ENCODE measurements at regions not wholly inside any gene's neighbourhood (a gene's known extent, or its start where the extent isn't known, plus 50 kb on each side); places are given as distances from the start of the nearest gene placed in this dataset.

- no peak overlapping the region for H3K4me3 ChIP-seq (ENCODE audit: low read depth, low read length)
- no peak for DNase-seq (ENCODE audit: low read depth)
- no peak for TF ChIP-seq CTCF (IDR thresholded peaks at IDR 0.05; ENCODE audit: low read depth, low read length, missing control alignments)
These were observed 663.5 kb downstream of the BRD1 start for GRCh38 chr22:49163960-49164690.

- no peak for TF ChIP-seq CTCF (IDR thresholded peaks at IDR 0.05; ENCODE audit: low read depth, low read length, missing control alignments)
- H3K4me3 ChIP-seq (ENCODE audit: low read depth, low read length): no peak overlapping the region
- no peak for DNase-seq (ENCODE audit: low read depth)
These were observed 664.3 kb downstream of the BRD1 start for GRCh38 chr22:49163258-49163959.

GRCh38 chr22:49162841-49163240 lies 664.8 kb downstream of the BRD1 start:
- no peak for DNase-seq (ENCODE audit: low read depth)
- no peak for TF ChIP-seq CTCF (IDR thresholded peaks at IDR 0.05; ENCODE audit: low read depth, low read length, missing control alignments)
- H3K4me3 ChIP-seq (ENCODE audit: low read depth, low read length): no peak overlapping the region

GRCh38 chr22:49161002-49161850 lies 666.4 kb downstream of the BRD1 start:
- no peak for TF ChIP-seq CTCF (IDR thresholded peaks at IDR 0.05; ENCODE audit: low read depth, low read length, missing control alignments)
- no peak overlapping the region for H3K4me3 ChIP-seq (ENCODE audit: low read depth, low read length)
- DNase-seq (ENCODE audit: low read depth): no peak

DNA sequence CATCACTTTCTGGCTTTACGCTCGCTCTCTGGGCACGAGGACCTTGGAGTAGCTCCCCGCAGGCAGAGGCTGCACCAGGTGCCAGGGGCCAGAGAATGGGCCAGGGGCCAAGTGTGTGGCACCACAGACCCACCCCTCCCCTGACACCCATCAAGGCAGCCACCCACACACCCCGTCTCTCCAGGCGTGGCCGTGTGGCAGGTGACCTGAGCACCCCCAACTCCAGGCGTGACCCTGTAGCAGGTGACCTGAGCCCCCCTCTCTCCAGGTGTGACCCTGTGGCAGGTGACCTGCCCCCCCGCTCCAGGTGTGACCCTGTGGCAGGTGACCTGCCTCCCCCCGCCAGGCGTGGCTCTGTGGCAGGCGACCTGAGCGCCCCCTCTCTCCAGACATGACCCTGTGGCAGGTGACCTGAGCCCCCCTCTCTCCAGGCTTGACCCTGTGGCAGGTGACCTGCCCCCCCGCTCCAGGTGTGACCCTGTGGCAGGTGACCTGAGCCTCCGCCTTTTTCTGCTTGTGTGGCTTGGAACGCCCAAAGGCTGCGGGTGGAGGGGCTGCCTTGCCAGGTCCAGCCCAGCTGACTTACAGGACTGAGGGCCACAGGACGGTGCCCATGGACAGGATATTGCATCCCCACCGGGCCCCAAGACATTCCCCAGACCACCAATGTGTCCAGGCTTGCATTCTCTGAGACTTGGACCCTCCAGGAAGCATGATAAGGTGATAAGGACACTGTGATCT lies 667.2 kb downstream of the BRD1 start:
- no peak for DNase-seq (ENCODE audit: low read depth)
- H3K4me3 ChIP-seq (ENCODE audit: low read depth, low read length): no peak overlapping the region
- TF ChIP-seq CTCF (IDR thresholded peaks at IDR 0.05; ENCODE audit: low read depth, low read length, missing control alignments): no peak

DNA sequence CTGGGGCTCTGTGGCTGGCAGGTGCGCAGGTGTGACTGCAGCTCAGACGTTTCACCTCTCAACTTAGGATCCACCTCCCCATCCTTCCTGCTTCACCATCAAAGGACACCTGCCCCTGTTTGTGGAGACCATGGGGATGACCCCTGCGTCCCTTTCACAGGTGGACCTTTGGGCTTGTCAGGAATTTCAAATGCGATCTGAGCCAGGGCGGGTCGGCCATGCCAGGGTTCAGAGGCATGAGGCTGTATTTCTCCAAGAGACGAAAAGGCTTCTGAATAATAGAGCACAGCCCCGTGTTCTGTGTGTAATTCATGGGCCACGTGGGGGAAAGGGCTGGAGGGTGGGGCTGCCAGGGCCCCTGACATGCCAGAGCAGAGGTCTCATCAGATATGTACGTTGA lies 668.0 kb downstream of the BRD1 start:
- H3K4me3 ChIP-seq (ENCODE audit: low read depth, low read length): no peak overlapping the region
- no peak for DNase-seq (ENCODE audit: low read depth)
- no peak for TF ChIP-seq CTCF (IDR thresholded peaks at IDR 0.05; ENCODE audit: low read depth, low read length, missing control alignments)
